HepG2 (cell line): ENCODE measurements at regions not wholly inside any gene's neighbourhood (a gene's known extent, or its start where the extent isn't known, plus 50 kb on each side); places are given as distances from the start of the nearest gene placed in this dataset.

Experiments
- ATF2 ChIP-seq: sonication (generic); formaldehyde crosslinking; IDR thresholded peaks from 2 replicates; pipeline ENCODE4 v1.4.0; 2020; ENCODE audit warnings: missing genetic modification reagents
- BHLHE40 ChIP-seq: IDR thresholded peaks from 2 replicates; pipeline ENCODE4 v1.6.1; 2011; ENCODE audit warnings: low read length, improper control_type of control experiment
- CEBPB ChIP-seq: IDR thresholded peaks from 2 replicates; pipeline ENCODE4 v1.6.1; 2011; ENCODE audit warnings: low read depth, low read length, improper control_type of control experiment, borderline replicate concordance
- FOXC1 ChIP-seq: sonication (generic); formaldehyde crosslinking; IDR thresholded peaks from 2 replicates; pipeline ENCODE4 v1.8.0; 2022; ENCODE audit warnings: mild to moderate bottlenecking, missing genetic modification reagents, borderline replicate concordance
- GATAD2A ChIP-seq: IDR thresholded peaks from 2 replicates; pipeline ENCODE4 v1.6.1; 2016
- GFI1 ChIP-seq: sonication (generic); formaldehyde crosslinking; IDR thresholded peaks from 2 replicates; pipeline ENCODE4 v1.5.0; 2020; ENCODE audit warnings: missing genetic modification reagents, mild to moderate bottlenecking, borderline replicate concordance
- GLI4 ChIP-seq: sonication (generic); formaldehyde crosslinking; IDR thresholded peaks from 2 replicates; pipeline ENCODE4 v1.5.1; 2020; ENCODE audit warnings: missing genetic modification reagents, mild to moderate bottlenecking, moderate library complexity, borderline replicate concordance
- MBNL3 ChIP-seq: fragments of 250-450 bp; sonication (Bioruptor Pico); conservative IDR thresholded peaks from 2 replicates; pipeline ENCODE4 v1.8.0; 2022; ENCODE audit warnings: mild to moderate bottlenecking, inconsistent platforms
- NCOA1 ChIP-seq: sonication (generic); formaldehyde crosslinking; IDR thresholded peaks from 2 replicates; pipeline ENCODE4 v1.9.0; 2021; ENCODE audit warnings: missing genetic modification reagents
- ONECUT2 ChIP-seq: sonication (generic); formaldehyde crosslinking; IDR thresholded peaks from 2 replicates; pipeline ENCODE4 v1.4.0; 2020; ENCODE audit warnings: missing genetic modification reagents
- RBFOX2 ChIP-seq: fragments of 200-400 bp; formaldehyde crosslinking; IDR thresholded peaks from 2 replicates; pipeline ENCODE4 v1.6.1; 2017; ENCODE audit warnings: low read depth, mild to moderate bottlenecking, low read length
- ZBTB7B ChIP-seq: sonication (generic); formaldehyde crosslinking; IDR thresholded peaks from 2 replicates; pipeline ENCODE4 v1.4.0; 2020; ENCODE audit warnings: missing genetic modification reagents
- ZKSCAN8 ChIP-seq: IDR thresholded peaks from 2 replicates; pipeline ENCODE4 v1.6.1; 2016; ENCODE audit warnings: borderline replicate concordance, missing genetic modification reagents, missing compliant biosample characterization
- ZNF20 ChIP-seq: sonication (generic); formaldehyde crosslinking; IDR thresholded peaks from 2 replicates; pipeline ENCODE4 v1.4.0; 2020; ENCODE audit warnings: mild to moderate bottlenecking, moderate library complexity, missing genetic modification reagents
- ZNF382 ChIP-seq: sonication (generic); formaldehyde crosslinking; IDR thresholded peaks from 2 replicates; pipeline ENCODE4 v1.5.0; 2020; ENCODE audit warnings: missing genetic modification reagents, mild to moderate bottlenecking, borderline replicate concordance
- ZNF598 ChIP-seq: sonication (generic); formaldehyde crosslinking; IDR thresholded peaks from 2 replicates; pipeline ENCODE4 v1.5.1; 2020; ENCODE audit warnings: mild to moderate bottlenecking, missing genetic modification reagents, borderline replicate concordance
- TF ChIP-seq, protein P1 (sequence below), 2 experiments: sonication (generic) in 1 of 2; formaldehyde crosslinking in 1 of 2; IDR thresholded peaks; 2 replicates each; pipeline versions ENCODE4 v1.4.0 to v1.6.1; 2016 to 2020; ENCODE audit warnings: borderline replicate concordance in 1 of 2, low read depth in 1 of 2, mild to moderate bottlenecking in 1 of 2, missing genetic modification reagents in 1 of 2
- TF ChIP-seq, protein P2 (sequence below): sonication (generic); formaldehyde crosslinking; IDR thresholded peaks from 2 replicates; pipeline ENCODE4 v1.4.0; 2020; ENCODE audit warnings: missing genetic modification reagents, low read depth, mild to moderate bottlenecking, borderline replicate concordance
- TF ChIP-seq, protein P3 (sequence below): sonication (generic); formaldehyde crosslinking; conservative IDR thresholded peaks from 2 replicates; pipeline ENCODE4 v1.4.0; 2020; ENCODE audit warnings: missing genetic modification reagents
- TF ChIP-seq, protein P4 (sequence below): sonication (generic); formaldehyde crosslinking; IDR thresholded peaks from 2 replicates; pipeline ENCODE4 v1.4.0; 2020; ENCODE audit warnings: missing genetic modification reagents

- TF ChIP-seq, protein P1, sequence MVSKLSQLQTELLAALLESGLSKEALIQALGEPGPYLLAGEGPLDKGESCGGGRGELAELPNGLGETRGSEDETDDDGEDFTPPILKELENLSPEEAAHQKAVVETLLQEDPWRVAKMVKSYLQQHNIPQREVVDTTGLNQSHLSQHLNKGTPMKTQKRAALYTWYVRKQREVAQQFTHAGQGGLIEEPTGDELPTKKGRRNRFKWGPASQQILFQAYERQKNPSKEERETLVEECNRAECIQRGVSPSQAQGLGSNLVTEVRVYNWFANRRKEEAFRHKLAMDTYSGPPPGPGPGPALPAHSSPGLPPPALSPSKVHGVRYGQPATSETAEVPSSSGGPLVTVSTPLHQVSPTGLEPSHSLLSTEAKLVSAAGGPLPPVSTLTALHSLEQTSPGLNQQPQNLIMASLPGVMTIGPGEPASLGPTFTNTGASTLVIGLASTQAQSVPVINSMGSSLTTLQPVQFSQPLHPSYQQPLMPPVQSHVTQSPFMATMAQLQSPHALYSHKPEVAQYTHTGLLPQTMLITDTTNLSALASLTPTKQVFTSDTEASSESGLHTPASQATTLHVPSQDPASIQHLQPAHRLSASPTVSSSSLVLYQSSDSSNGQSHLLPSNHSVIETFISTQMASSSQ (IDR thresholded peaks at IDR 0.05; ENCODE audit: low read depth), result no peak
- TF ChIP-seq, protein P1 (CRISPR knock-in tag; IDR thresholded peaks at IDR 0.05; ENCODE audit: borderline replicate concordance), result no peak
- TF ChIP-seq RBFOX2, result no peak
- no peak for TF ChIP-seq BHLHE40
- TF ChIP-seq, protein P2, sequence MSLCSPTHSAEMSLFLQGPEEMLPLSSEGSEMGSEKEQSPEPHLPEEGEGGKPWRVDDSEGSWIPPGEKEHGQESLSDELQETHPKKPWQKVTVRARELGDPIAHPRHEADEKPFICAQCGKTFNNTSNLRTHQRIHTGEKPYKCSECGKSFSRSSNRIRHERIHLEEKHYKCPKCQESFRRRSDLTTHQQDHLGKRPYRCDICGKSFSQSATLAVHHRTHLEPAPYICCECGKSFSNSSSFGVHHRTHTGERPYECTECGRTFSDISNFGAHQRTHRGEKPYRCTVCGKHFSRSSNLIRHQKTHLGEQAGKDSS (CRISPR knock-in tag), result no peak
- TF ChIP-seq, protein P3, sequence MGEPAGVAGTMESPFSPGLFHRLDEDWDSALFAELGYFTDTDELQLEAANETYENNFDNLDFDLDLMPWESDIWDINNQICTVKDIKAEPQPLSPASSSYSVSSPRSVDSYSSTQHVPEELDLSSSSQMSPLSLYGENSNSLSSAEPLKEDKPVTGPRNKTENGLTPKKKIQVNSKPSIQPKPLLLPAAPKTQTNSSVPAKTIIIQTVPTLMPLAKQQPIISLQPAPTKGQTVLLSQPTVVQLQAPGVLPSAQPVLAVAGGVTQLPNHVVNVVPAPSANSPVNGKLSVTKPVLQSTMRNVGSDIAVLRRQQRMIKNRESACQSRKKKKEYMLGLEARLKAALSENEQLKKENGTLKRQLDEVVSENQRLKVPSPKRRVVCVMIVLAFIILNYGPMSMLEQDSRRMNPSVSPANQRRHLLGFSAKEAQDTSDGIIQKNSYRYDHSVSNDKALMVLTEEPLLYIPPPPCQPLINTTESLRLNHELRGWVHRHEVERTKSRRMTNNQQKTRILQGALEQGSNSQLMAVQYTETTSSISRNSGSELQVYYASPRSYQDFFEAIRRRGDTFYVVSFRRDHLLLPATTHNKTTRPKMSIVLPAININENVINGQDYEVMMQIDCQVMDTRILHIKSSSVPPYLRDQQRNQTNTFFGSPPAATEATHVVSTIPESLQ (CRISPR knock-in tag), result no peak
- no peak for TF ChIP-seq NCOA1
- TF ChIP-seq CEBPB, result no peak
- no peak for TF ChIP-seq ZNF20 (CRISPR knock-in tag)
- TF ChIP-seq GLI4 (CRISPR knock-in tag), result no peak
- TF ChIP-seq FOXC1, result no peak
- no peak for TF ChIP-seq ATF2 (CRISPR knock-in tag)
- TF ChIP-seq, protein P4, sequence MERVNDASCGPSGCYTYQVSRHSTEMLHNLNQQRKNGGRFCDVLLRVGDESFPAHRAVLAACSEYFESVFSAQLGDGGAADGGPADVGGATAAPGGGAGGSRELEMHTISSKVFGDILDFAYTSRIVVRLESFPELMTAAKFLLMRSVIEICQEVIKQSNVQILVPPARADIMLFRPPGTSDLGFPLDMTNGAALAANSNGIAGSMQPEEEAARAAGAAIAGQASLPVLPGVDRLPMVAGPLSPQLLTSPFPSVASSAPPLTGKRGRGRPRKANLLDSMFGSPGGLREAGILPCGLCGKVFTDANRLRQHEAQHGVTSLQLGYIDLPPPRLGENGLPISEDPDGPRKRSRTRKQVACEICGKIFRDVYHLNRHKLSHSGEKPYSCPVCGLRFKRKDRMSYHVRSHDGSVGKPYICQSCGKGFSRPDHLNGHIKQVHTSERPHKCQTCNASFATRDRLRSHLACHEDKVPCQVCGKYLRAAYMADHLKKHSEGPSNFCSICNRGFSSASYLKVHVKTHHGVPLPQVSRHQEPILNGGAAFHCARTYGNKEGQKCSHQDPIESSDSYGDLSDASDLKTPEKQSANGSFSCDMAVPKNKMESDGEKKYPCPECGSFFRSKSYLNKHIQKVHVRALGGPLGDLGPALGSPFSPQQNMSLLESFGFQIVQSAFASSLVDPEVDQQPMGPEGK (CRISPR knock-in tag), result 0 out of 2 replicates have a peak, but pooled peaks have one; percentile 32
- TF ChIP-seq ONECUT2 (CRISPR knock-in tag), result peak; percentile 78
- TF ChIP-seq MBNL3 (CRISPR knock-in tag), result no peak
- 0 out of 2 replicates have a peak, but pooled peaks have one; percentile 16 for TF ChIP-seq GATAD2A (CRISPR knock-in tag)
- TF ChIP-seq ZNF382, result no peak
- TF ChIP-seq ZBTB7B (CRISPR knock-in tag), result no peak
- TF ChIP-seq GFI1, result 0 out of 2 replicates have a peak, but pooled peaks have one; percentile 55
- TF ChIP-seq ZNF598 (CRISPR knock-in tag), result no peak
- TF ChIP-seq ZKSCAN8, result no peak
Measured at GRCh38 chr1:54459726-54460191, 53.6 kb upstream of the SSBP3 start (continued).
